Kidney epithelial cell (primary cell): ENCODE measurements at regions not wholly inside any gene's neighbourhood (a gene's known extent, or its start where the extent isn't known, plus 50 kb on each side); places are given as distances from the start of the nearest gene placed in this dataset.

Experiments used
- DNase-seq: peaks from one replicate; pipeline ENCODE4 v3.0.0-alpha.2; 2010; ENCODE audit warnings: low read depth
- H3K27me3 ChIP-seq: 2 replicates; pipeline ENCODE4 v1.6.0; 2011; ENCODE audit warnings: low read length; ENCODE audit not compliant: control insufficient read depth, insufficient read depth
- H3K36me3 ChIP-seq: 2 replicates; pipeline ENCODE4 v1.5.1; 2011; ENCODE audit warnings: low read length; ENCODE audit not compliant: control insufficient read depth, insufficient read depth
- H3K4me3 ChIP-seq: 2 replicates; pipeline ENCODE4 v1.5.1; 2011; ENCODE audit warnings: low read depth, mild to moderate bottlenecking, control low read depth, low read length
- CTCF ChIP-seq: IDR thresholded peaks from 2 replicates; pipeline ENCODE4 v1.5.1; 2011; ENCODE audit warnings: mild to moderate bottlenecking, moderate library complexity, low read length, control low read depth, inconsistent platforms; ENCODE audit not compliant: insufficient read depth, poor library complexity, severe bottlenecking

DNA sequence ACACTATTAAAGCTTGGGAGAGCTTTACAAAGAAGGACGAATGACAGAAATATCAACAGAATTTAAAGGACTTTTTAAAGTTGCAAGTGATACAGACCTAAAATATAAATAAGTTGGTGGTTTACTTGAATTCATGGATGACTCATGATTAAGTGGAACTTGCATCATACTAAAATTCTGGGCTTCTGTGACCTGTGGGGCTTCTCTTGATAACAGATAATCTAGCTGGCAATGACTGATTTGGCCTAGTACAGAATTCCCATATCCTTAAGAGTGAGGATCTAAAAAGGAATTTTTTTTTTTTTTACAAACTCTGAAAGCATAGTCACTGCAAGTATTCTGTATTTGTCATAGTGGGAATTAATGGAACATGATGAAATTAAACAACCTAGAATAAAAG, 543.7 kb upstream of the SGCD start:
- Histone ChIP-seq H3K36me3 (no peaks in the 10 kb centered on the region), H3K27me3 (no peaks in the 10 kb centered on the region), H3K4me3 (no peak overlapping the region)
- no peak for TF ChIP-seq CTCF
- DNase-seq: no peak

- no peak for DNase-seq
- TF ChIP-seq CTCF: no peak
- no peaks in the 10 kb centered on the region for H3K36me3 ChIP-seq
- no peak overlapping the region for H3K4me3 ChIP-seq
- H3K27me3 ChIP-seq: no peaks in the 10 kb centered on the region
Measured at GRCh38 chr5:155783791-155784190, 543.2 kb upstream of the SGCD start.

- H3K36me3 ChIP-seq: no peaks in the 10 kb centered on the region
Measured at GRCh38 chr5:155786108-155786507, 540.9 kb upstream of the SGCD start.

DNA sequence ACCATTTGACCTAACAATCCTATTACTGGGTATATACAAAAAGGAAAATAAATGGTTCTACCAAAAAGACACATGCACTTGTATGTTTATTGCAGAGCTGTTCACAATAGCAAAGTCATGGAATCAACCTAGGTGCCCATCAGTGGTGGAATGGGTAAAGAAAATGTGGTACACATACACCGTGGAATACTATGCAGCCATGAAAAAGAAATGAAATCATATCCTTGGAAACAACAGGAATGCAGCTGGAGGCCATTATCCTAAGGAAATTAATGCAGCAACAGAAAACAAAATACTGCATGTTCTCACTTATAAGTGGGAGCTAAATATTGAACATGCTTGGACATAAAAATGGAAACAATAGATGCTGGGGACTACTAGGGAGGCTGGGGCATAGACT, 534.1 kb upstream of the SGCD start:
- no peak for TF ChIP-seq CTCF
- H3K4me3 ChIP-seq: no peak overlapping the region
- no peaks in the 10 kb centered on the region for H3K27me3 ChIP-seq
- no peaks in the 10 kb centered on the region for H3K36me3 ChIP-seq
- DNase-seq: no peak

More at GRCh38 chr5:155786108-155786507, 540.9 kb upstream of the SGCD start:
- no peak for DNase-seq
- TF ChIP-seq CTCF: no peak
- H3K27me3 ChIP-seq: no peaks in the 10 kb centered on the region
- no peak overlapping the region for H3K4me3 ChIP-seq

- no peak for TF ChIP-seq CTCF
- DNase-seq: no peak
- H3K27me3 ChIP-seq: no peaks in the 10 kb centered on the region
- H3K36me3 ChIP-seq: no peaks in the 10 kb centered on the region
- H3K4me3 ChIP-seq: no peak overlapping the region
Measured at GRCh38 chr5:155794795-155795194, 532.2 kb upstream of the SGCD start.

GRCh38 chr5:155799308-155799707, 527.7 kb upstream of the SGCD start:
- no peak for TF ChIP-seq CTCF
- H3K36me3 ChIP-seq: no peaks in the 10 kb centered on the region
- no peaks in the 10 kb centered on the region for H3K27me3 ChIP-seq
- no peak overlapping the region for H3K4me3 ChIP-seq
- DNase-seq: no peak
